AG04450 (cell line): ENCODE measurements at regions not wholly inside any gene's neighbourhood (a gene's known extent, or its start where the extent isn't known, plus 50 kb on each side); places are given as distances from the start of the nearest gene placed in this dataset.

Source experiments
- CTCF ChIA-PET: fragments of 300-600, 350-600 bp; formaldehyde crosslinking; extraction: SDS; loops from one replicate; lab custom pipeline; 2022; ENCODE audit warnings: antibody characterized with exemption, inconsistent platforms; lab: Charles Lee
- POLR2A ChIA-PET: fragments of 350-600 bp; formaldehyde crosslinking; extraction: SDS; loops from one replicate; lab custom pipeline; 2021; ENCODE audit warnings: antibody characterized with exemption, inconsistent platforms; lab: Yijun Ruan, JAX
- DNase-seq: peaks from one replicate; pipeline ENCODE4 v3.0.0-alpha.2; 2011; ENCODE audit warnings: low read depth, low spot score
- H3K27ac ChIP-seq: one replicate; pipeline ENCODE4 v1.5.1; 2012; ENCODE audit warnings: low read depth, low read length, control low read depth
- H3K27me3 ChIP-seq: one replicate; pipeline ENCODE4 v1.6.0; 2012; ENCODE audit warnings: low read length; ENCODE audit not compliant: control insufficient read depth, insufficient read depth
- H3K4me3 ChIP-seq: 2 replicates; pipeline ENCODE4 v1.5.1; 2011; ENCODE audit warnings: mild to moderate bottlenecking, low read depth, low read length, control low read depth
- H3K9me3 ChIP-seq: 2 replicates; pipeline ENCODE4 v1.5.1; 2012; ENCODE audit warnings: low read length; ENCODE audit not compliant: control insufficient read depth, insufficient read depth
- TF ChIP-seq, protein P1 (sequence below): IDR thresholded peaks from 2 replicates; pipeline ENCODE4 v1.5.1; 2011; ENCODE audit warnings: low read depth, low read length, control low read depth, inconsistent platforms

DNA sequence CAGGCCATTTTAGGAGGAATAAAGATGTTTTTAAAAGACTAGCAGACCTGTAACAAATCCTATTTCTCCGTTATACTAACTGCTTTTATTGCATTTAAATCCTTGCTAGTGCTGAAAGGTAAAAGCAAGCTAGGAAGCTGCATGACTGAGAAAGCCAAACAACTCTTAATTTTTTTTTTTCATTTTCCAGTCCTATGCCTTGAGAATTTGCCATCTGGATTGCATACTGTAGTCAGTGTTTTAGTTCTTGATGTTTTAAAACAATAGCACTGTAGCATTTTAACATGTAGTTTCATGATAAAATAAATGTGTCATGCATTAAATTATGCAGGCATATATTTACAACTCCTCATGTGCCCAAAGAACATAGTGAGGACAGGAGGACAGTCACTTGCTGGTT, 108.4 kb upstream of the FGF10 start:
- peaks cover 3% of the 10 kb centered on the region; the same call in 1 of the 2 replicates for H3K9me3 ChIP-seq
- TF ChIP-seq, protein P1, sequence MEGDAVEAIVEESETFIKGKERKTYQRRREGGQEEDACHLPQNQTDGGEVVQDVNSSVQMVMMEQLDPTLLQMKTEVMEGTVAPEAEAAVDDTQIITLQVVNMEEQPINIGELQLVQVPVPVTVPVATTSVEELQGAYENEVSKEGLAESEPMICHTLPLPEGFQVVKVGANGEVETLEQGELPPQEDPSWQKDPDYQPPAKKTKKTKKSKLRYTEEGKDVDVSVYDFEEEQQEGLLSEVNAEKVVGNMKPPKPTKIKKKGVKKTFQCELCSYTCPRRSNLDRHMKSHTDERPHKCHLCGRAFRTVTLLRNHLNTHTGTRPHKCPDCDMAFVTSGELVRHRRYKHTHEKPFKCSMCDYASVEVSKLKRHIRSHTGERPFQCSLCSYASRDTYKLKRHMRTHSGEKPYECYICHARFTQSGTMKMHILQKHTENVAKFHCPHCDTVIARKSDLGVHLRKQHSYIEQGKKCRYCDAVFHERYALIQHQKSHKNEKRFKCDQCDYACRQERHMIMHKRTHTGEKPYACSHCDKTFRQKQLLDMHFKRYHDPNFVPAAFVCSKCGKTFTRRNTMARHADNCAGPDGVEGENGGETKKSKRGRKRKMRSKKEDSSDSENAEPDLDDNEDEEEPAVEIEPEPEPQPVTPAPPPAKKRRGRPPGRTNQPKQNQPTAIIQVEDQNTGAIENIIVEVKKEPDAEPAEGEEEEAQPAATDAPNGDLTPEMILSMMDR = no peak
- no peak overlapping the region for H3K4me3 ChIP-seq
- ChIA-PET CTCF (interaction anchor here (0.6 kb wide), 1 partner anchor 1073 kb away, joined by 3 read pairs; no protein-coding TSS in a partner anchor), POLR2A (no interaction called here)
- no peak overlapping the region for H3K27ac ChIP-seq
- H3K27me3 ChIP-seq = no peaks in the 10 kb centered on the region
- no peak for DNase-seq

DNA sequence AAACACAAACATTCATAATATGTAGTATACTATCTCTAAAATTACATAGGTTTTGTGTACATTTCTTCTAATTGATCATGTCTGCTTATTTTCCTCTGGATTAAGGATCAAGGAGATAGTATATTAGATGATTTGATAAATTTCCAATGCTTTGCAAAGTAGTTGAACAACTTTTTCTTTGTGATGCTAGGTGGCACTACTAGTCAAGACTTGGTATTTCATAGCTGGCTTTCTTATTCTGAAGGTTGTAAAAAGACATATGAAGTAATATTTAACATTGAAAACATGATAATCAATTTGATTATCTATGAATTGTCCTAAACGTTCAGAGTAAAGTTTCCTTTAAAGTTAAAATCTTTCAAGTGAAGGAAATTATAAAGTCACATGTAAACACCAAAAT, 106.1 kb upstream of the FGF10 start:
- H3K4me3 ChIP-seq = no peak overlapping the region
- POLR2A ChIA-PET = no interaction called here
- H3K9me3 ChIP-seq = peaks cover 3% of the 10 kb centered on the region; the same call in 1 of the 2 replicates
- H3K27ac ChIP-seq = no peak overlapping the region
- CTCF ChIA-PET = no interaction called here
- H3K27me3 ChIP-seq = no peaks in the 10 kb centered on the region
- DNase-seq = no peak
- TF ChIP-seq, protein P1 = no peak

DNA sequence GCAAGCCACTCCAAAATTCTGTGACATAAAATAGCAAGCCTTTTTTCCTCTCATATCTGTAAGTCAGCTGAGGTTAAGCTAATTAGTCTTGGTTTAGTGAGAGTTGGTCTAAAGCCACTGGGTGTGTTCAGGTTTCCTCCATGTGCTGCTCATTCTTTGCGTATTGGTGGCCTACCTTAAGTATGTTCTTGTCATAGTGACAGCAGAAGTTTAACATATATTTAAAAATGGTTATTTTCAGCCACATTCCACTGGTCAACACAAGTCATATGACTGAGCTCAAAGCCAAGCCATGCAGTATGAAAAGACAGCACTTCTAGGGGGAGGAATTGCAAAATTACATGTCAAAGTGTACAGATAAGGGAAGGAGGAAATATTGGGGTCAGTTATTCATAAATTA, 100.5 kb upstream of the FGF10 start:
- H3K4me3 ChIP-seq = no peak overlapping the region
- H3K27ac ChIP-seq = no peak overlapping the region
- POLR2A ChIA-PET = no interaction called here
- H3K9me3 ChIP-seq = peaks cover 3% of the 10 kb centered on the region; the same call in 1 of the 2 replicates
- no peaks in the 10 kb centered on the region for H3K27me3 ChIP-seq
- no peak for DNase-seq
- CTCF ChIA-PET = no interaction called here
- TF ChIP-seq, protein P1 = no peak

DNA sequence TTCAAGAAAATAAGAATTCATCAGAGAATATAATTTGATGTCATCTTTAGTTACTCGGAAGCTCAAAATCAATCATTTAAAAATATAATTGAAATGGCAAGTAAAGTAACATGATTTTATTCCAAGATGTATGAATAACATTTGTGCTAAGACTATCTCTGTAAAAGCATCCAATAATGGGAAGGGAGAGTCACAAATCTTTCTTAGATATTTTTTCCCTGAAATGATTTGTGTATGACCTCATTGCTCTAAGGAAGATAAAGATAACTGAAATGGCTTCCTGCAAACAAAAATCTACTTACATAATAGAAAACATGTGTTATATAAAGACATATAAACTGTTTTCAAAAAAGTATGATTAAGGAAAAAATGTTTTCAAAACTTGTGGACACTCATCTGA, 97.4 kb upstream of the FGF10 start:
- DNase-seq = no peak
- Histone ChIP-seq H3K9me3 (no peaks in the 10 kb centered on the region), H3K27me3 (no peaks in the 10 kb centered on the region), H3K27ac (no peak overlapping the region), H3K4me3 (no peak overlapping the region)
- TF ChIP-seq, protein P1 = no peak
- CTCF ChIA-PET = no interaction called here
- POLR2A ChIA-PET = no interaction called here

DNA sequence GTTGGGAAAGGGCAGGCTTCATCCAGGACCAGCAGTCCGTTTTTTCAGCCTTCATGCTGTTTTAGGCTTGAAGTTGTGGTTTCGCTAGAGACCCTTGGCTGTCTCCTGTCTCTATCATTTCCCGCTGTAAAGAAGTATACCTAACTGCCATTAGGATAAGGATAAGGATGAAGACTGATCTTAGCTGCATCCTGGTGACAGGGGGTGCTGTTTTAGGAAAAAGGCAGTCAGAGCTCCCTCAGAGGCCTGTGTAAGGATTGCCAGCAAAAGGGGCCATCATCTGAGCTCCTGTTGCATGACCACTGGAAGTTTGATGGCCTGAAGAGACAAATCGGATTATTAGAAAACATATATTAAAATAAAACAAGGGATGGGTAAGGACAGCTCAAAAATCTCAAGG, 64.8 kb upstream of the FGF10 start:
- no peak overlapping the region for H3K4me3 ChIP-seq
- H3K27ac ChIP-seq = no peak overlapping the region
- peaks cover 3% of the 10 kb centered on the region for H3K9me3 ChIP-seq
- ChIA-PET CTCF (no interaction called here), POLR2A (no interaction called here)
- no peak for DNase-seq
- no peaks in the 10 kb centered on the region for H3K27me3 ChIP-seq
- TF ChIP-seq, protein P1 = no peak
